ENCODE measurements at regions not wholly inside any gene's neighbourhood (a gene's known extent, or its start where the extent isn't known, plus 50 kb on each side); places are given as distances from the start of the nearest gene placed in this dataset.

DNA sequence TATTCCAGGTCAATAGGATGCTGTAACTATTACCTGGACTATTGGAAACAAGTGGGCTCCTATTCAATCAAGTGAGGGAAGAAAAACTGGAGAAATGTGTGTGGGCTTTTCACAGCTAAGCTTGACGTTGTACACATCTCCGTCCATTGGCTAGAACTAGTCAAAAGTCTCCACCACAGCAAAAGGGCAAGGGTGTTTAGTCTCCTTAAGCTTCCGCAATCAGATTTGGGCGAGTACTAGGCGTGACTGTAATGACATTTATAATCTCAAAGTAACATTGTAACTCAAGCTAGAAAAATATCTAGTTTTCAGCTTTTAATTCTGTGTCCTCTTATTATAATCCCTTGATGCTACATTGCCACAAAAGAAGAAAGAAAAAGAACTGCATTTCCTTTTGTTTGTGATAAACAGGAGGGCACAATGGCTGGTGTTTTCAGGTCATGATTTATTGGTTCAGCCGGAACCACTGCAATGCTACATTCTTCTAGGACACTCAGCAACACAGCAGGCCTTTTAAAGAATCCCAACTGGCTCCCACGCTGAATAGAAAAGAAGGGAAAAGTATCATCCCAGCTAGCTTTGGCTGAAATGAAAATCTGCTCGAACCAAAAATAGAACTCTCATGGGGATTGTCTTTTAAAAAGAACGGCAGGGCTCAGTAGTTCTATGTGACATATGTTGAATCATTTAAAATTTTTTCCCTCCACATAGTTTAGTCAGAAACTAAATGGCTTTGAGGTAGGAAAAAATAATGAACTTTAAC, 387.7 kb downstream of the BTBD3 start:
- H4K20me1 ChIP-seq (ENCODE audit: control insufficient read depth, insufficient read depth, insufficient read length): no peaks in the 10 kb centered on the region
- no peak overlapping the region for H3T11ph ChIP-seq (ENCODE audit: low read length)
- H2BK20ac ChIP-seq (ENCODE audit: low read depth, low read length, poor library complexity, severe bottlenecking): no peak overlapping the region
- H3K23me2 ChIP-seq (ENCODE audit: insufficient read length, low read depth, low read length, poor library complexity, severe bottlenecking): no peaks in the 10 kb centered on the region
- H3K9me3 ChIP-seq (ENCODE audit: control insufficient read depth, low read depth, low read length): no peaks in the 10 kb centered on the region
- H3K27ac ChIP-seq (ENCODE audit: insufficient read length, low read depth, low read length): no peak overlapping the region
- H3K79me1 ChIP-seq (ENCODE audit: insufficient read depth, low read depth, low read length, poor library complexity, severe bottlenecking): no peaks in the 10 kb centered on the region
- H3K4me2 ChIP-seq (ENCODE audit: insufficient read depth, insufficient read length, low read length): no peak overlapping the region
- Mint-ChIP-seq H3K27ac (no peak overlapping the region; a peak in 1 of 7 replicates), H3K4me3 (no peak overlapping the region), H3K36me3 (ENCODE audit: insufficient read depth in 1 of 3, low read depth in 3 of 3) (peaks cover 2 to 17% (median 6%) of the 10 kb centered on the region in 3 experiments; a peak in 6 of 7 replicates), H3K27me3 (ENCODE audit: low read depth) (no peaks in the 10 kb centered on the region), H3K9me3 (peaks cover 16 to 22% of the 10 kb centered on the region in 2 experiments), H3K4me1 (peaks cover 2 to 10% of the 10 kb centered on the region in 2 experiments; a peak in 2 of 4 replicates)
- no peak overlapping the region for H2BK15ac ChIP-seq (ENCODE audit: low read depth, low read length)
- TF ChIP-seq, protein P1, sequence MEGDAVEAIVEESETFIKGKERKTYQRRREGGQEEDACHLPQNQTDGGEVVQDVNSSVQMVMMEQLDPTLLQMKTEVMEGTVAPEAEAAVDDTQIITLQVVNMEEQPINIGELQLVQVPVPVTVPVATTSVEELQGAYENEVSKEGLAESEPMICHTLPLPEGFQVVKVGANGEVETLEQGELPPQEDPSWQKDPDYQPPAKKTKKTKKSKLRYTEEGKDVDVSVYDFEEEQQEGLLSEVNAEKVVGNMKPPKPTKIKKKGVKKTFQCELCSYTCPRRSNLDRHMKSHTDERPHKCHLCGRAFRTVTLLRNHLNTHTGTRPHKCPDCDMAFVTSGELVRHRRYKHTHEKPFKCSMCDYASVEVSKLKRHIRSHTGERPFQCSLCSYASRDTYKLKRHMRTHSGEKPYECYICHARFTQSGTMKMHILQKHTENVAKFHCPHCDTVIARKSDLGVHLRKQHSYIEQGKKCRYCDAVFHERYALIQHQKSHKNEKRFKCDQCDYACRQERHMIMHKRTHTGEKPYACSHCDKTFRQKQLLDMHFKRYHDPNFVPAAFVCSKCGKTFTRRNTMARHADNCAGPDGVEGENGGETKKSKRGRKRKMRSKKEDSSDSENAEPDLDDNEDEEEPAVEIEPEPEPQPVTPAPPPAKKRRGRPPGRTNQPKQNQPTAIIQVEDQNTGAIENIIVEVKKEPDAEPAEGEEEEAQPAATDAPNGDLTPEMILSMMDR (conservative IDR thresholded peaks at IDR 0.05): no peak
- H3K23ac ChIP-seq (ENCODE audit: insufficient read length, low read depth, low read length): no peak overlapping the region
- H3K9ac ChIP-seq (ENCODE audit: extremely low read depth, insufficient read length, low read length): no peak overlapping the region
- H3K27me3 ChIP-seq (ENCODE audit: insufficient read depth, low read length): no peaks in the 10 kb centered on the region
- no peak overlapping the region for H4K8ac ChIP-seq (replicated peaks; ENCODE audit: insufficient read length, low read depth, low read length)
- no peak overlapping the region for H3K14ac ChIP-seq (ENCODE audit: insufficient read depth, low read length)
- no peak overlapping the region for H2BK12ac ChIP-seq (ENCODE audit: insufficient read length, low read depth, low read length)
- DNase-seq: no peak
- no peak overlapping the region for H2BK5ac ChIP-seq (ENCODE audit: insufficient read length, low read length)
- WGBS (ENCODE audit: extremely low coverage, insufficient read length, low lambda C conversion rate): no CpG with 5 or more reads among the region's 9 CpGs
- no peaks in the 10 kb centered on the region for H3K79me2 ChIP-seq (ENCODE audit: insufficient read depth, low read length)
- H3K4ac ChIP-seq (ENCODE audit: low read depth, low read length): no peak overlapping the region
- no peak overlapping the region for H4K91ac ChIP-seq (ENCODE audit: insufficient read length, low read depth, low read length)
- no peak overlapping the region for H4K5ac ChIP-seq (ENCODE audit: insufficient read length, low read depth, low read length)
- no peak overlapping the region for H3K56ac ChIP-seq (ENCODE audit: insufficient read length, low read depth, low read length)
- H2BK120ac ChIP-seq (ENCODE audit: low read depth, low read length, poor library complexity, severe bottlenecking): no peak overlapping the region
- H2AK5ac ChIP-seq (ENCODE audit: insufficient read length, low read length): no peak overlapping the region
- H2AFZ ChIP-seq (ENCODE audit: low read length): no peak overlapping the region
- H3K18ac ChIP-seq (ENCODE audit: insufficient read length, low read depth, low read length): no peak overlapping the region
- H3K4me1 ChIP-seq (ENCODE audit: insufficient read depth, low read length): no peaks in the 10 kb centered on the region
